HCT116 (cell line): ENCODE measurements at regions not wholly inside any gene's neighbourhood (a gene's known extent, or its start where the extent isn't known, plus 50 kb on each side); places are given as distances from the start of the nearest gene placed in this dataset.

ENCODE experiments used
- EZH2phosphoT487 ChIP-seq: fragments of 200-600 bp; IDR thresholded peaks from 2 replicates; pipeline ENCODE4 v1.6.1; 2018; ENCODE audit warnings: antibody characterized with exemption, borderline replicate concordance
- POLR2AphosphoS5 ChIP-seq: IDR thresholded peaks from 2 replicates; pipeline ENCODE4 v1.6.1; 2011; ENCODE audit warnings: mild to moderate bottlenecking, low read depth, low read length, moderate library complexity
- SP1 ChIP-seq: IDR thresholded peaks from 2 replicates; pipeline ENCODE4 v1.6.1; 2012; ENCODE audit warnings: low read depth
- TF ChIP-seq, protein P1 (sequence below), 3 experiments: fragments of 200-600 bp in 1 of 3; sonication (generic) in 1 of 3; IDR thresholded peaks in 2 of 3; conservative IDR thresholded peaks in 1 of 3; 2 replicates each; pipeline ENCODE4 v1.5.1; 2012 to 2017; ENCODE audit warnings: low read depth in 2 of 3, low read length in 2 of 3, antibody characterized with exemption in 1 of 3, borderline replicate concordance in 1 of 3, control low read depth in 1 of 3, mild to moderate bottlenecking in 1 of 3, mixed read lengths in 1 of 3, mixed run types in 1 of 3, moderate library complexity in 1 of 3; ENCODE audit not compliant: insufficient read depth in 1 of 3
- TF ChIP-seq, protein P2 (sequence below): IDR thresholded peaks from 2 replicates; pipeline ENCODE4 v1.6.1; 2012

- TF ChIP-seq, protein P1, sequence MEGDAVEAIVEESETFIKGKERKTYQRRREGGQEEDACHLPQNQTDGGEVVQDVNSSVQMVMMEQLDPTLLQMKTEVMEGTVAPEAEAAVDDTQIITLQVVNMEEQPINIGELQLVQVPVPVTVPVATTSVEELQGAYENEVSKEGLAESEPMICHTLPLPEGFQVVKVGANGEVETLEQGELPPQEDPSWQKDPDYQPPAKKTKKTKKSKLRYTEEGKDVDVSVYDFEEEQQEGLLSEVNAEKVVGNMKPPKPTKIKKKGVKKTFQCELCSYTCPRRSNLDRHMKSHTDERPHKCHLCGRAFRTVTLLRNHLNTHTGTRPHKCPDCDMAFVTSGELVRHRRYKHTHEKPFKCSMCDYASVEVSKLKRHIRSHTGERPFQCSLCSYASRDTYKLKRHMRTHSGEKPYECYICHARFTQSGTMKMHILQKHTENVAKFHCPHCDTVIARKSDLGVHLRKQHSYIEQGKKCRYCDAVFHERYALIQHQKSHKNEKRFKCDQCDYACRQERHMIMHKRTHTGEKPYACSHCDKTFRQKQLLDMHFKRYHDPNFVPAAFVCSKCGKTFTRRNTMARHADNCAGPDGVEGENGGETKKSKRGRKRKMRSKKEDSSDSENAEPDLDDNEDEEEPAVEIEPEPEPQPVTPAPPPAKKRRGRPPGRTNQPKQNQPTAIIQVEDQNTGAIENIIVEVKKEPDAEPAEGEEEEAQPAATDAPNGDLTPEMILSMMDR (IDR thresholded peaks at IDR 0.05 in 2 of 3, conservative IDR thresholded peaks at IDR 0.05 in 1 of 3; ENCODE audit: borderline replicate concordance in 1 of 3, insufficient read depth in 1 of 3, low read depth in 2 of 3, low read length in 2 of 3) = no peak
- no peak for TF ChIP-seq POLR2AphosphoS5
- TF ChIP-seq EZH2phosphoT487 = no peak
- TF ChIP-seq, protein P2, sequence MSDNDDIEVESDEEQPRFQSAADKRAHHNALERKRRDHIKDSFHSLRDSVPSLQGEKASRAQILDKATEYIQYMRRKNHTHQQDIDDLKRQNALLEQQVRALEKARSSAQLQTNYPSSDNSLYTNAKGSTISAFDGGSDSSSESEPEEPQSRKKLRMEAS = no peak
- TF ChIP-seq SP1 = no peak
Observed at GRCh38 chr20:5410470-5410869, 93.7 kb upstream of the PROKR2 start.
